Ovary (tissue), 7 donors: ENCODE measurements at regions not wholly inside any gene's neighbourhood (a gene's known extent, or its start where the extent isn't known, plus 50 kb on each side); places are given as distances from the start of the nearest gene placed in this dataset.

Experiments
- DNase-seq, 5 donors: peaks; one replicate each; pipeline ENCODE4 v3.0.0-alpha.2; 2019 to 2020
- H3K27ac ChIP-seq, 2 donors: fragments of 200-600 bp; one replicate each; pipeline versions ENCODE4 v1.5.1 to v1.8.0; 2019 to 2022
- H3K27me3 ChIP-seq: fragments of 200-600 bp; one replicate; pipeline ENCODE4 v1.8.0; 2022
- H3K36me3 ChIP-seq: fragments of 200-600 bp; sonication (generic); one replicate; pipeline ENCODE4 v1.5.1; 2019
- H3K4me1 ChIP-seq: one replicate; pipeline ENCODE4 v1.8.1; 2013; ENCODE audit warnings: mild to moderate bottlenecking, moderate library complexity; ENCODE audit not compliant: insufficient read depth
- H3K4me3 ChIP-seq: fragments of 200-600 bp; sonication (generic); one replicate; pipeline ENCODE4 v1.5.1; 2017
- H3K9me3 ChIP-seq, 2 donors: fragments of 200-600 bp in 1 of 2; sonication (generic) in 1 of 2; one replicate each; pipeline versions ENCODE4 v1.5.1 to v1.8.1; 2013 to 2019; ENCODE audit warnings: mild to moderate bottlenecking in 1 of 2, moderate library complexity in 1 of 2
- EP300 ChIP-seq: sonication (generic); formaldehyde crosslinking; IDR thresholded peaks from one replicate; pipeline ENCODE4 v1.6.1; 2017; ENCODE audit warnings: antibody characterized with exemption
- POLR2A ChIP-seq: fragments of 450-650 bp; IDR thresholded peaks from one replicate; pipeline ENCODE4 v1.6.1; 2017; ENCODE audit warnings: antibody characterized with exemption, mild to moderate bottlenecking, moderate library complexity
- WGBS, 3 donors: extraction: QIAGEN DNeasy Blood & Tissue Kit in 1 of 3; methylation state at CpG; one replicate each; pipeline versions ENCODE4 v1.1.5 to v1.1.7; 2013 to 2017; 5-methylcytosine and 5-hydroxymethylcytosine counted together
- intact Hi-C, 4 donors: fragments of 100-400 bp; cut with DNase I; formaldehyde crosslinking; loops; one replicate each; pipeline versions ENCODE4 v1.11.0 to v1.15.1; 2022 to 2023
- TF ChIP-seq, protein P1 (sequence below), 3 donors: fragments of 450-650 bp in 2 of 3; fragments of 200-600 bp in 1 of 3; IDR thresholded peaks; one replicate each; pipeline versions ENCODE4 v1.5.1 to v1.8.0; 2016 to 2022; ENCODE audit warnings: antibody characterized with exemption in 3 of 3, mild to moderate bottlenecking in 1 of 3
- donor health status: DM: no; HTN: no; CAD: no; lungs with moderate emphysema.
- donor health status: DM: no; HTN: no; CAD: no.
- donor health status: Bipolar disorder and iron deficiency.
- donor health status: DM: no; HTN: no; CAD: no.
- donor health status: DM: yes; HTN: yes; CAD: no.

DNA sequence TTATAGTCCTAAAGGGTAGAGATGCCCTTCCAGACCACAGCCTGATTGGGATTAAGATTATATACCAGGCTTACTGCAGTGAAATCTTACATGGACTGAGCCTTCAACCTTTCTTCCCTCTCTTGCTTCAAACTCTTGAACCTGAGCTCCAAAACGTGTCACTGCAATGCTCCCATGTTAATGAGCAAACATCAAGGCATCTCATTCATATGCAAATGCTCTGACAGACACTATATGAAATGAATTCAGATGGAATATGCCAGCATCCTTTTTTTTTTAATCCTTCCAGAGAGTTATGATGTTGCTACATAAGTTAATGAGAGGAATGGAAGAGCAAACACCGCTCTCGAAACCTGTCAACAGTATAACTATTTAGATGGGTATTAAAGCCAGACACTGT lies 611.9 kb upstream of the CDH11 start:
- H3K4me3 ChIP-seq: no peak overlapping the region
- no peaks in the 10 kb centered on the region for H3K27me3 ChIP-seq
- H3K9me3 ChIP-seq: no peaks in the 10 kb centered on the region
- no peak for DNase-seq
- intact Hi-C loops: no loop called here
- TF ChIP-seq, protein P1, sequence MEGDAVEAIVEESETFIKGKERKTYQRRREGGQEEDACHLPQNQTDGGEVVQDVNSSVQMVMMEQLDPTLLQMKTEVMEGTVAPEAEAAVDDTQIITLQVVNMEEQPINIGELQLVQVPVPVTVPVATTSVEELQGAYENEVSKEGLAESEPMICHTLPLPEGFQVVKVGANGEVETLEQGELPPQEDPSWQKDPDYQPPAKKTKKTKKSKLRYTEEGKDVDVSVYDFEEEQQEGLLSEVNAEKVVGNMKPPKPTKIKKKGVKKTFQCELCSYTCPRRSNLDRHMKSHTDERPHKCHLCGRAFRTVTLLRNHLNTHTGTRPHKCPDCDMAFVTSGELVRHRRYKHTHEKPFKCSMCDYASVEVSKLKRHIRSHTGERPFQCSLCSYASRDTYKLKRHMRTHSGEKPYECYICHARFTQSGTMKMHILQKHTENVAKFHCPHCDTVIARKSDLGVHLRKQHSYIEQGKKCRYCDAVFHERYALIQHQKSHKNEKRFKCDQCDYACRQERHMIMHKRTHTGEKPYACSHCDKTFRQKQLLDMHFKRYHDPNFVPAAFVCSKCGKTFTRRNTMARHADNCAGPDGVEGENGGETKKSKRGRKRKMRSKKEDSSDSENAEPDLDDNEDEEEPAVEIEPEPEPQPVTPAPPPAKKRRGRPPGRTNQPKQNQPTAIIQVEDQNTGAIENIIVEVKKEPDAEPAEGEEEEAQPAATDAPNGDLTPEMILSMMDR (IDR thresholded peaks at IDR 0.05): no peak
- TF ChIP-seq EP300 (no peak), POLR2A (no peak)
- no peak overlapping the region for H3K27ac ChIP-seq
- no peaks in the 10 kb centered on the region for H3K36me3 ChIP-seq
- no peaks in the 10 kb centered on the region for H3K4me1 ChIP-seq
- 89 to 95% (median 91%) methylated on average over 3 of the region's 3 CpGs for WGBS, 3 donors

DNA sequence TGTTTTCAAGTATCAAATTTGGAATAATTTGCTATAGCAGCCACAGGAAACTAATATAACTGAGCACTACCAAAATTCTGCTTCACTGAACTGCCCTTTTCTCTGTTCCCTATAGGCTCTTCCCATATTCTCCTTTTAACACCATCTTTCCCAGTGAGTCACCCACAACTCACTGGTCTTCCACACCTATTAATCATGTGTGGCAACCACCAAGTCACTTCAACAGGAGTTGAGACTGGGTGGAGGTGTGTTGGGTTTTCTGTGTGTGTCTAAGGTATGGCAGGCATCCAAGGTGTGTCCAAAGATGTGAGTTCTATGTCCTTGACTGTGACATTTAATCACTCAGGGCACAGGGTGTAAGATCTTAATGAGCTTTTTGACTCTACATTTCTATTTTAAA lies 610.0 kb upstream of the CDH11 start:
- no peak for DNase-seq
- no peaks in the 10 kb centered on the region for H3K9me3 ChIP-seq
- H3K4me3 ChIP-seq: no peak overlapping the region
- H3K27me3 ChIP-seq: no peaks in the 10 kb centered on the region
- peaks cover 10% of the 10 kb centered on the region for H3K4me1 ChIP-seq
- TF ChIP-seq EP300 (no peak), POLR2A (no peak)
- TF ChIP-seq, protein P1 (IDR thresholded peaks at IDR 0.05): no peak
- H3K36me3 ChIP-seq: no peaks in the 10 kb centered on the region
- intact Hi-C loops: no loop called here
- no peak overlapping the region for H3K27ac ChIP-seq

DNA sequence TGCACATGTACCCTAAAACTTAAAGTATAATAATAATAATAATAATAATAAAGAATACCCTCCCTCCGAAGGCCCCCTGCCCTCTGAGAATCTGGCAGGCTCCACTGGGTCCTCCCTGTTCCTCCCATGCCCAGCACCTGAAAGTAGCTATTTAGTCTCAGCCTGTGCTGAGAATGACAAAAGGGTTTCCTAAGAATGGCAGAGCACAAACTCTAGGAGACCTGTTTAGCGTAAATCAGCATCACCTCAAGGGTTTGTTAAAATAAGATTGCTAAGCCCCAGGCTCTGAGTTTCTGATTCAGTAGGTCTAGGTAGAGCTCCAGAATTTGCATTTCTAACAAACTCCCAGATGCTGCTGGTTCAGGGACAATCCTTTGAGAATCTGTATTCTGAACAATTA lies 606.8 kb upstream of the CDH11 start:
- peaks cover 14% of the 10 kb centered on the region for H3K4me1 ChIP-seq
- intact Hi-C loops: no loop called here
- H3K9me3 ChIP-seq: no peaks in the 10 kb centered on the region
- H3K27me3 ChIP-seq: no peaks in the 10 kb centered on the region
- no peaks in the 10 kb centered on the region for H3K36me3 ChIP-seq
- TF ChIP-seq EP300 (no peak), POLR2A (no peak)
- DNase-seq: no peak
- H3K27ac ChIP-seq: no peak overlapping the region
- H3K4me3 ChIP-seq: no peak overlapping the region
- WGBS, 3 donors: 84 to 94% (median 92%) methylated on average over 2 of the region's 2 CpGs

DNA sequence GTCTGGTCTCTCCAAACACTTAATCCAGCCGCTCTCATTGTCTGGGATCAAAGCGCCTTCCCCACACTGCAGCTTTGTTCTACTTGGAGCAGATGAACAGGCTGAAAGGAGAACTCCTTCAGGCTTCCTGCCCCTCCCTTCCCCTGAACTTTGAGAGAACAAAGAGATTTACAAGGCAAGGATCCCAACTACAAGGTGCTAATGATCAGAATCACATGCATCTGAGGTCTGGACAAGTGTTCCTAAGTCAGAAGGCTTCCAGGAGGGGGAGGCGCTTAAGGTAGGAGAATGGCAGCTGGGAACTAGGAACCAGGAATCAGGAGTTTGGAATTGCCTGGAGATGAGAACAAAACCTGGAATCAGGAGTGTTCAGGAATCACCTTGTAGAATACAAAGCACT lies 606.3 kb upstream of the CDH11 start:
- intact Hi-C loops: no loop called here
- H3K4me3 ChIP-seq: no peak overlapping the region
- no peaks in the 10 kb centered on the region for H3K36me3 ChIP-seq
- no peaks in the 10 kb centered on the region for H3K27me3 ChIP-seq
- 33 to 38% (median 38%) methylated on average over 3 of the region's 3 CpGs for WGBS, 3 donors
- no peak for DNase-seq
- no peaks in the 10 kb centered on the region for H3K9me3 ChIP-seq
- H3K4me1 ChIP-seq: peaks cover 14% of the 10 kb centered on the region
- no peak for TF ChIP-seq POLR2A
- TF ChIP-seq EP300: no peak
- TF ChIP-seq, protein P1 (IDR thresholded peaks at IDR 0.05): no peak
- no peak overlapping the region for H3K27ac ChIP-seq

DNA sequence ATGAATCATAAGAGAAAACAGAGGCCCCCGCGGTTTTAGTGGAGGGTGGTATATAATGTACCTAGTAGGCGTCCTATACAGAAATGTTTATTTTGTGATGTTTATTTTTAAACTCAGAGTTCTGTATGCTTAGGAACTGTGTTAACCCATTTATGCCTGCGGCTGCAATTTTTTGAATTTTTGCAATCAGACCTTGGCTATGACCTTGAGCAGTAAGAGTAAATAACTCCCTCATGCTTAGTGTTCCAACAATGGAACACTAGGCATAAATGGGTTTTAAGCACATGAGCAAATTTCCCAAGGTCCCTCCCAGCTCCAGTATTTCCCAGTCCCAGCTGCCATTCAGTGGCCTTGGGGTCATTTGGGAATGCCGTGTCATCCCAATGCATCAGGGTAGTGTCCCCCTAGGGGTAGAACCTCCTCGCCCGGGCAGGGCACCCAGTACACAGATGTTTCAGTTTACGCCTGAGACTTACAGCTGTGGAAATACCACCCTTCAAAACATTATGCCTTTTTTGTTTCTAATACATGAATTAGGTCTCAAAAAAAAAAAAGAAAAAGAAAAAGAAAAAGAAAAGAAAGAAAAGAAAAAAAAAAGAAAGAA lies 605.8 kb upstream of the CDH11 start:
- DNase-seq: no peak
- peaks cover 14% of the 10 kb centered on the region for H3K4me1 ChIP-seq
- H3K9me3 ChIP-seq: no peaks in the 10 kb centered on the region
- TF ChIP-seq POLR2A (no peak), EP300 (no peak)
- TF ChIP-seq, protein P1 (IDR thresholded peaks at IDR 0.05): no peak
- no peaks in the 10 kb centered on the region for H3K27me3 ChIP-seq
- WGBS, 3 donors: 12 to 32% (median 25%) methylated on average over 8 of the region's 8 CpGs
- no peaks in the 10 kb centered on the region for H3K36me3 ChIP-seq
- no peak overlapping the region for H3K4me3 ChIP-seq
- intact Hi-C loops: no loop called here
- no peak overlapping the region for H3K27ac ChIP-seq
